ENCODE measurements at regions not wholly inside any gene's neighbourhood (a gene's known extent, or its start where the extent isn't known, plus 50 kb on each side); places are given as distances from the start of the nearest gene placed in this dataset.

DNA sequence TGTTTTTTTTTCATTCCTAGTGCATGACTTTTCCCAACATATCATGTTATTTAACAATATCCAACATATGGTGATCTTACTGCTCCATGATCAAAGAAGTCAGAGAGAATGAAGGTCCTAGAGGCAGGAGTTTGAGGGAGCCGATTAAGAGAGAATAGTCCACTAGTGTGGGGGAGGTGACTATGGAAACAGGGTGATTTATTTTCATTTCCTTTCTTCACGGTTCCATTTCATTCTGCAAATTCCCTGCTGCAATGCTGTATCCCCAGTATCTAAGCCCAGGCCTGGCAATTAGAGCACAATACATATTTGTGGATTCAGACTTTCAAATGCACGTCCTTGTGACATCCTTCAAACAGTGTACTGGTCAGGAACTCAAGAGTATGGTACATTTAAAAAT is 91.4 kb downstream of the CD83 start:
- TF ChIP-seq POLR2A (IDR thresholded peaks at IDR 0.05; ENCODE audit: low read length) (no peak), GATA1 (IDR thresholded peaks at IDR 0.05; ENCODE audit: low read depth, low read length) (no peak)

All from erythroblast (primary cell).